ENCODE measurements at regions not wholly inside any gene's neighbourhood (a gene's known extent, or its start where the extent isn't known, plus 50 kb on each side); places are given as distances from the start of the nearest gene placed in this dataset.

DNA sequence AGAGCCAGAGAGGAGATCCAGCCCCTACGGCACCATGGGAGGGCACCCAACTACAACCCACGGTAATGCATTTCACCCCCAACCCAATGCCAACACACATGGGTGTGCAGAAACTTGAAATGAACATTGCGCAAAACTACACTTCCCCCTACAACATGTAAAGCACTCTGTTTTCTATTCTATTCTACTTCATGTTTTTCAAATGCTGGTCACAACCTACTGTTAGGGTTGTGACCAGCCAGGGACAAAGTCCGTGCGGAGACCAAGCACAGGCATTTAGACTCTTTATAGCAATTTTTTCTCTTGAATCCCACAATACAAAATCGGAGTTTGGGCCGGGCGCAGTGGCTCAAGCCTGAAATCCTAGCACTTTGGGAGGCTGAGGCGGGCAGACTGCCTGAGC is 90.6 kb downstream of the MRPL14 start:
- TF ChIP-seq, protein P1, sequence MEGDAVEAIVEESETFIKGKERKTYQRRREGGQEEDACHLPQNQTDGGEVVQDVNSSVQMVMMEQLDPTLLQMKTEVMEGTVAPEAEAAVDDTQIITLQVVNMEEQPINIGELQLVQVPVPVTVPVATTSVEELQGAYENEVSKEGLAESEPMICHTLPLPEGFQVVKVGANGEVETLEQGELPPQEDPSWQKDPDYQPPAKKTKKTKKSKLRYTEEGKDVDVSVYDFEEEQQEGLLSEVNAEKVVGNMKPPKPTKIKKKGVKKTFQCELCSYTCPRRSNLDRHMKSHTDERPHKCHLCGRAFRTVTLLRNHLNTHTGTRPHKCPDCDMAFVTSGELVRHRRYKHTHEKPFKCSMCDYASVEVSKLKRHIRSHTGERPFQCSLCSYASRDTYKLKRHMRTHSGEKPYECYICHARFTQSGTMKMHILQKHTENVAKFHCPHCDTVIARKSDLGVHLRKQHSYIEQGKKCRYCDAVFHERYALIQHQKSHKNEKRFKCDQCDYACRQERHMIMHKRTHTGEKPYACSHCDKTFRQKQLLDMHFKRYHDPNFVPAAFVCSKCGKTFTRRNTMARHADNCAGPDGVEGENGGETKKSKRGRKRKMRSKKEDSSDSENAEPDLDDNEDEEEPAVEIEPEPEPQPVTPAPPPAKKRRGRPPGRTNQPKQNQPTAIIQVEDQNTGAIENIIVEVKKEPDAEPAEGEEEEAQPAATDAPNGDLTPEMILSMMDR (IDR thresholded peaks at IDR 0.05) = no peak
- TF ChIP-seq POLR2A (IDR thresholded peaks at IDR 0.05) = no peak

Data from esophagus squamous epithelium (tissue), 4 donors.